ENCODE measurements at regions not wholly inside any gene's neighbourhood (a gene's known extent, or its start where the extent isn't known, plus 50 kb on each side); places are given as distances from the start of the nearest gene placed in this dataset.

DNA sequence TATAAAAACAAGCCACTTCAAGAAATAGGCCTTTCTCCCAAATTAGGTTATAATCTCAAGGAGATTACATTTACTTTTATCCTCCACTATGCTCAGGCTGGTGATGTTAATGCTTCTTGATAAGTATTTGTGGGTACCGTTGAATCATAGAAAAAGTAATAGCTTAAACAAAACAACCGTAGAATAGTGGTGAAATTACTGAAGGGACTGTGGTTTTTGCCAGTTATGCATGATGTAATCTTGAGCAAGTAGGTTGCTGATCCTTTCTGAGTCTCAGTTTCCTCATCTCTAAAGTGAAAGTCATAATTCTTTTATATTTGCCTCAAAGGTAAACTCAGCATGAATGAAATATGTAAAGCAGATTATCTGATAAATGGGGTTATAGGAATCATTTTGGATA, 187.3 kb upstream of the JAG1 start:
- Mint-ChIP-seq H3K27me3 (no peaks in the 10 kb centered on the region), H3K9me3 (peaks cover 17 to 18% of the 10 kb centered on the region in 2 donors), H3K27ac (no peak overlapping the region), H3K4me1 (no peaks in the 10 kb centered on the region), H3K4me3 (no peak overlapping the region)
- DNase-seq (no peak), ATAC-seq (peak; percentile 53)

DNA sequence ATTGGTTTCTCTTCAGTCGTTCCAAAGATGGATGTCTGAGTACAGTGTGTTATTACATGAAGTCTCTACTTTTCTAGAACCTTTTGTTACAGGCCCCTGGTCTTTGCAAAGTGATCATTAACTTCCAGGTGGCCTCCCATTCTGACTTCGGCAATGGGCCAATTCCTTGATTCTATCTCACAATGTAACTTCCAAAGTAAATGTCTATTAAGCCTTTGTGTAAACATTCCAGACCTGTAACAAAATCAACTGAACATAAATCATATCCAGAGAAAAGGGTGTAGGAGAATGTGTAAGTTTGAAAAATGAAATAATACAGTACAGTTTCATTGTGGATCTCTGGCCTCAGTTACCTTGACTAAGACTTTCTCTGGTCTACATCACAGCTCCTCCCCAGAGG, 187.8 kb upstream of the JAG1 start:
- H3K4me3 Mint-ChIP-seq = no peak overlapping the region
- DNase-seq (no peak), ATAC-seq (no peak)
- H3K4me1 Mint-ChIP-seq = no peaks in the 10 kb centered on the region
- H3K27ac Mint-ChIP-seq = no peak overlapping the region
- H3K9me3 Mint-ChIP-seq = peaks cover 13 to 17% of the 10 kb centered on the region in 2 donors
- no peaks in the 10 kb centered on the region for H3K27me3 Mint-ChIP-seq

DNA sequence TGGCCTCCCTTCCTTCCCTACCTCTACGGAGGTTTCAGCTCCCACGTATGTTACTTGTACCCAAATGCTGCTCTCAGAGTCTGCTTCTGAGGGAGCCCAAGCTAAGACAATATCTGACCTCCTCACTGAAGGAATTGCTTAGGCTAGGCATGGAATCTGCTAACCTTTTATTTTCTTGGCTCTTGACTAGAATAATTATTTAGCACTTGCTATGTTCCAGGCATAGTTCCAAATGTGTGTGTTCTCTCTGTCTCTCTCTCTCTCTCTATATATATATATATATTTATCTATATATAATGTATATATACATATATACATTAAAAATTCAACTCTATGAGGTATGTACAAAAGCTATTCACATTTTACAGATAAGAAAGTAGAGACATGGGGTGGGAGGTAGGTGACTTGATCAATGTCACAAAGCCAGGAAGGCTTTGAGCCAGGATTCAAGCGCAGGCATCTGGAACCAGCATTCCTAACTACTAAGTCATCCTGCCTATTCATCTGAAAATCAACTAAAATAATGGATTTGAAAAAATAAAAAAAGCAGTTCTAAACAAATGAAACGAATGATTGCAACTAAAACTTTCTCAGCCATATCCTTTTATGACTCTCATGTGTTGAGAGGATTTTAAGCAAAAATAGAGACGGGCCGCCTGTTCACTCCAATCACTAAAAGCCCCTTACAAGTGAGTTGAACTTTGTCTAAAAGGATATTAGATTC, 189.7 kb upstream of the JAG1 start:
- Mint-ChIP-seq H3K27me3 (no peaks in the 10 kb centered on the region), H3K4me3 (no peak overlapping the region), H3K27ac (no peak overlapping the region), H3K9me3 (peaks cover 13 to 17% of the 10 kb centered on the region in 2 donors), H3K4me1 (no peaks in the 10 kb centered on the region)
- no peak for ATAC-seq
- no peak for DNase-seq

DNA sequence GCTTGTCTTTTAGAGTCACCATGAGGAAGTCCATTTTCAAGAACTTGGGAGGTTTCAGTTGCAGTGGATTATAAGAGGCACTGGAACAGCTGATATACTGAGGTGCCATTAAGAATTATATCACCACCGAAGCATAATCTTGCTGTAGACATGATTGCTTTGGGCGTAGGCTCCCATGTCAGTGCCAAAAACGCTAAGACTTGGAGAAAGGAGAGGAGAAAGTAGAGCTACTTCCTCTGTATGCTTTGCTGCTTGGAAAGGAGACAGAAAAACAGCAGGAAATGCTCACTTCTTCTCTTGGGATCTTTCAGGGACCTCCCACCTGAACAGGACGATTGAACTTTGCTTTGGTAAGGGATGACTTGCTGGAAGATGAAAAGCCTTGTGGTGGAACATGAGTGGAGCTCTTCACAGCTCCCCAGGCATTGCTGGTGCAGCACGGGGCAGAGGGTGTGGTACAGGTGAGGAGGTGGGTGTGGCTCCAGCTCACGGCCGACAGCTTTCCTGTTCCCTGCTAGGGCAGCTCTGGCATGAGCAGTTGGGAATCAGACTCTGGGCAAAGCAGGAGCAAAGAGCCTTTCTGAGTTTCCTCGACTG, 190.4 kb upstream of the JAG1 start:
- H3K4me3 Mint-ChIP-seq = no peak overlapping the region
- no peaks in the 10 kb centered on the region for H3K27me3 Mint-ChIP-seq
- ATAC-seq = no peak
- H3K27ac Mint-ChIP-seq = no peak overlapping the region
- no peak for DNase-seq
- H3K9me3 Mint-ChIP-seq = peaks cover 13 to 17% of the 10 kb centered on the region in 2 donors
- no peaks in the 10 kb centered on the region for H3K4me1 Mint-ChIP-seq

DNA sequence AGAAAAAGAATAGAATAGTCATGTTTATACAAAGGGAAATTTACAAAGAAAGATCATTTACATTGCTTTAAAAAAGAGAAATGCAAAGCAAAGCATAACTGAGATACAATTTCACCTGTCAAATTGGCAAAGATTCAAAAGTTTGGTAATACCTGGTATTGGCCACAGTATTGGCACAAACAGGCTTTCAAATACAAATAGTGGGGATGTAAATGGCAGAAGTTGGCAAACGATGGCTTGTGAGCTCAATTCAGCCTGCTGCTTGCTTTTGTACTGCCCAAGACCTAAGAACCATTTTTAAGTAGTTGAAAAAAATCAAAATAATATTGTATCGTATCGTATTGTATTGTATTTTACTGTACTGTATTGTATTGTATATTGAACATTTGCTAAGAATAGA, 194.5 kb upstream of the JAG1 start:
- DNase-seq (no peak), ATAC-seq (no peak)
- Mint-ChIP-seq H3K27ac (no peak overlapping the region), H3K4me1 (no peaks in the 10 kb centered on the region), H3K27me3 (no peaks in the 10 kb centered on the region), H3K4me3 (no peak overlapping the region), H3K9me3 (peaks cover 0 to 6% of the 10 kb centered on the region in 2 donors)

DNA sequence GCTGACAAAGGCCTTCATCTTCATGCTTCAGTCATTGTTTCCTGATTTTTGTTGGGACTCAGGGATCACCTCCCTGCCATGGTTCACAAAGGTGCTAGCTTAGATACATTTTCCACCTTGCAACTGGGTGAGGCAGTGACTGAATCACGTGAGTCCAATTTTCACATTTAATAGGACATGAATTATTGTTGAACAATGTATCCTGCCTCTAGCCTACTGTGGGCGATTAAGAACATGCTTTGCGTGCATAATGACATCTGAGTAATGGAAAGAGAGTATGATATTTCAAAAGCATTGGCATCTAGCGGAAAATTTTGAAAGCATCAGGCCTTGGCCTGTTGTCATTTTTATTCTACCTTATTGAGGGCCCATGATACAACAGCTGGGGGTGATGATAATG, 199.2 kb upstream of the JAG1 start:
- H3K4me1 Mint-ChIP-seq = no peaks in the 10 kb centered on the region
- H3K27ac Mint-ChIP-seq = no peak overlapping the region
- no peaks in the 10 kb centered on the region for H3K27me3 Mint-ChIP-seq
- H3K9me3 Mint-ChIP-seq = peaks cover 4 to 7% of the 10 kb centered on the region in 2 donors
- DNase-seq = no peak
- H3K4me3 Mint-ChIP-seq = no peak overlapping the region
- no peak for ATAC-seq

DNA sequence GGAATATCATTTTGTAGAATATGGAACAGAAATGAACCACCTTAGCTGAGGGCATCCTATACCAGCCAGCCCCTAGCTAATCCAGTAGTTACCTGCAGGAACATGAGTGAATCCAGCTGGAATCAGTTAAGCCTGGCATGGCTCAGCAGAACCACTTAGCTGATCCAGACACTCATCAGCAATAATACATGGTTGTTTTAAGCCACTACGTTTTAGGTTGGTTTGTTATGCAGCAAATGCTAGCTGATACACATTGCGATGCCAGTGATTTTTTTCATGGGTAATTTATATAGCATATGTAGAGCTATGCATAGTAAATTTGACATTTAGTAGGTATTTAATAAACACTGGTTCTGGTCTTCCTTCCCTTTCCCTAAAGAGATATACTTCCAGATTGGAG, 201.9 kb upstream of the JAG1 start:
- H3K27me3 Mint-ChIP-seq = no peaks in the 10 kb centered on the region
- no peaks in the 10 kb centered on the region for H3K4me1 Mint-ChIP-seq
- H3K4me3 Mint-ChIP-seq = no peak overlapping the region
- H3K27ac Mint-ChIP-seq = no peak overlapping the region
- no peak for DNase-seq
- ATAC-seq = no peak
- peaks cover 4 to 7% of the 10 kb centered on the region in 2 donors for H3K9me3 Mint-ChIP-seq

DNA sequence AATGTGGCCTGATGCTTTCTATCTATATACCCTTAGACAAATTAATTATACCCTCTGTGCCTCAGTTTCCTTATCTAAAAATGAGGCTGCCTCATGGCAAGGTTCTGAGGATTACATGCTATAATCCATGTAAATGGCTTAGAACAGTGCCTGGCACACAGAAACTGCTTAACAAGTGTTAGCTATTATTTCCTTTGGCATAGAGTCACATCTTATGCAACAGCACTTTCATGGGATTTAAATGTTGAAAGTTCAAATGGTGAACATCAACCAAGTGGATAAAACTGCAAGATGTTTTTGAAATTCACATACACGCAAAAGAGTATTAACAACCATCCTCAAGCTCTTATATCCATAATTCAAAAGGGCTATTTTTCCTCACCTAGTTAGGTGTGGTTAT, 202.8 kb upstream of the JAG1 start:
- Mint-ChIP-seq H3K9me3 (peaks cover 4 to 7% of the 10 kb centered on the region in 2 donors), H3K27me3 (no peaks in the 10 kb centered on the region), H3K27ac (no peak overlapping the region), H3K4me3 (no peak overlapping the region), H3K4me1 (no peaks in the 10 kb centered on the region)
- DNase-seq = no peak
- ATAC-seq = no peak

DNA sequence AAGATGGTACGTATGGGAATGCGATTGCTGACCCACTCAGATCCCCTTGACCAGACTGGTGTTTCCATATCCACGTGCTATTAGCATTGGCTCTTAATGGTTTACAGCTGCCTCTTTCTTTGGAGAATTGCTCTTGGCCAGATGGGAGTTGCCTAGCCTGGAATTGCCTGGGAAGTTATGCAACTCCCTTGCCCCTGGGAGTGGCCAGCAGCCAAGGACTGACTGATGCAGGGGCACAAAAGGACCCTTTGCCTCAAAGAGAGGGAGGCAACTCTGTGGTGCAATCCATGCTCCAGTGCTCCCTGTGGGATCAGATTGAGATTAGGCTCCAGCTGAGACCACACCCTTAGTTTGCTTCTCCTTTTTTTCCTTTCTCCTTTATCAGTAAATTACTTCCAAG, 203.5 kb upstream of the JAG1 start:
- ATAC-seq (no peak), DNase-seq (no peak)
- Mint-ChIP-seq H3K27ac (no peak overlapping the region), H3K4me1 (no peaks in the 10 kb centered on the region), H3K27me3 (no peaks in the 10 kb centered on the region), H3K4me3 (no peak overlapping the region), H3K9me3 (peaks cover 4 to 7% of the 10 kb centered on the region in 2 donors)

DNA sequence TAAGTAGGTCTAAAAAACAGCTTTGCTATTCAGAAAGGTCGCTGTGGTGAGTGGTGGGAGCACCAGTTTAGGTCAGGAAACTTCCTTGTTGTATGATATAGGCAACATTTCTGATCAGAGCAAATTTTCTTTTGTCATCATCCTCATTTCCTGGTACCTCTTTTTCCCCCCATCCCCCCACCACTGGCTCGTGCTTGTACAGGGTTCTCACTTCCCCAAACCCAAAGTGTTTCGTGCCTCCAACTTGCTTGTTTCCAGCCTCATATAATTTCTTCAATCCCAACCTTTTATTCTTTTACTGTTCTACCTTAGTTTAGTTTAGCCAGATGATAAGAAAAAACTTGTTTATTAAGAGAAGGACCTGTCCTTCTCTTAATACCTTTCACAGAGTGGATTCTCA, 209.4 kb upstream of the JAG1 start:
- no peak for ATAC-seq
- H3K27me3 Mint-ChIP-seq = no peaks in the 10 kb centered on the region
- no peak for DNase-seq
- no peaks in the 10 kb centered on the region for H3K4me1 Mint-ChIP-seq
- no peak overlapping the region for H3K4me3 Mint-ChIP-seq
- no peak overlapping the region for H3K27ac Mint-ChIP-seq
- H3K9me3 Mint-ChIP-seq = peaks cover 11 to 20% of the 10 kb centered on the region in 2 donors

DNA sequence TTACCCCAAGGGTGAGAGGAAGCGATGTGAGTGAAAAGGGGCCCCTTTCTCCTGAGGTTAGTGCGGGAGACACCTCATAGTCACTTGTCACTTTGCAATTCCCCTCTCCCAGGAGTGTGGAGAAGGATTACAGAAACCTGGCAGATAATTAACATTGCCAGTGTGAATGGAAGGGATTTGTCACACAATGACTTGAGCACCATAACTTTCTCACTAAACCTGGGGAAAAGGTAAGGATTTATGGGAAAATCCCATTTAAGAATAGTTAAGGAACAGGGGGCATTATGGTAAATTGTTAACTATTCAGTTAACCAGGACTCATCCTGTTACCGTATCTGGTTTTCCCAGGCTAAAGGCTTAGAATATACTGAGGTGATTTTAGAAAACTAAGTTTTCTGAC, 219.5 kb upstream of the JAG1 start:
- ATAC-seq = no peak
- Mint-ChIP-seq H3K27me3 (no peaks in the 10 kb centered on the region), H3K27ac (no peak overlapping the region)

DNA sequence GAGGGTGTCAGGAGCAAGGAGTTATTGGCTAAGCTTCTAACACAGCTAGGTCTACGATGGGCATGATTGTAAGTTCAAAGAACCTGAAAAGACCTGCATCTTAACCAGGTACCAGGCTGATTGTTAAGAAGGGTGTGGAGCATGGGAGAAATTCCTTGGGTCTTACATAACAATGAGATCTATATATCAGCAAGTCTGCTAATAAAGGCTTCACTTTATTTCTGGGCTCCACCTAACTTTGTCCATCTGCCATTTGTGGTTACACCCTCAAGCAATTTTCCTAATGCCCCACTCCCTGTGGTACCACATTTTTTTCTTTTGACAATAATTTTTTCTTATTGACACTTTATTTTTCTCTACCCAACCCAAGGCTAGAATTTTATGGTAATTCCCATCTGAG, 223.5 kb upstream of the JAG1 start:
- no peak for ATAC-seq
- Mint-ChIP-seq H3K4me3 (no peak overlapping the region), H3K4me1 (no peaks in the 10 kb centered on the region)

More for the DNA sequence above, 219.5 kb upstream of the JAG1 start:
- no peak for DNase-seq
- H3K9me3 Mint-ChIP-seq = peaks cover 14 to 23% of the 10 kb centered on the region in 2 donors
- no peak overlapping the region for H3K4me3 Mint-ChIP-seq
- no peaks in the 10 kb centered on the region for H3K4me1 Mint-ChIP-seq

DNA sequence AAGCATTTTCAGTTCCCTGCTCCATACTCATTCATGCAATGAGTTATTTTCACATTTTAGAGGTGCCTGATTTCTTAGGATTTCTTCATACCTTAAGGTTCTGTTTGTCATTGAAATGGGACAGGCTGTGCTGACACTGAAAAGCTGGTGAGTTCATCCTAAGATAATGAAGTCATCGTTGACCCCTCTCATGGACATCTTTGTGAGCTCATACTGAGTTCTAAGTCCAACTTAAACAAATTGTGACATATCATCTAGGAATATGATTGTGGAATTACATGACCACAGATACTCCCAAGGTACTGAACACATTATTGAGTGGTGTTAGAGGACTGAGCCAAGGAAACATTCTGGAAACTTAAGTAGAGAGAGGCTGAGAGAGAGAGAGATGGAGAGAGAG, 224.8 kb upstream of the JAG1 start:
- Mint-ChIP-seq H3K27me3 (no peaks in the 10 kb centered on the region), H3K9me3 (peaks cover 4 to 12% of the 10 kb centered on the region in 2 donors), H3K4me1 (no peaks in the 10 kb centered on the region), H3K4me3 (no peak overlapping the region), H3K27ac (no peak overlapping the region)
- no peak for DNase-seq
- no peak for ATAC-seq

More for the DNA sequence above, 223.5 kb upstream of the JAG1 start:
- H3K27me3 Mint-ChIP-seq = no peaks in the 10 kb centered on the region
- peaks cover 4 to 12% of the 10 kb centered on the region in 2 donors for H3K9me3 Mint-ChIP-seq
- no peak overlapping the region for H3K27ac Mint-ChIP-seq
- DNase-seq = no peak

DNA sequence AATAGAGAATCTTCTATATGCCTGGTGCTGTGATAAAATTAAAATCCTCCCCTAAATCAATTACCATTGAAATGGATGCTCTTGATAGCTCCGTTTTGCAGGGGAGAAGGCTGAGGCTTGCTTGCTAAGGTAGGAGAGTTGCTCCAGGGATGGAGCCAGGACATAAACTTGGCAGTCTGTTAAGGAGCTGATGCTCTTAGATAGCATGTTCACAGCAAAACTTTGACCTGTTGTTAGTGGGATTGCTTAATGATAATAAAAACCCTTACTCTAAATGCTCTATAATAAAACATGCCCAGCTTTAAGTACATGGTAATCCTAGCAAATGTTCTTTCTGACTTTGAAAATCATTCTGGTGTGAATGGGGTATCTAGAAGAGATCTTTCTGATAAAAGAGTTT, 228.4 kb upstream of the JAG1 start:
- no peak overlapping the region for H3K4me3 Mint-ChIP-seq
- H3K27ac Mint-ChIP-seq = peak overlapping the region in 1 of 2 donors; percentile 12
- no peaks in the 10 kb centered on the region for H3K4me1 Mint-ChIP-seq
- no peaks in the 10 kb centered on the region for H3K9me3 Mint-ChIP-seq
- no peak for ATAC-seq
- DNase-seq = no peak
- H3K27me3 Mint-ChIP-seq = no peaks in the 10 kb centered on the region

DNA sequence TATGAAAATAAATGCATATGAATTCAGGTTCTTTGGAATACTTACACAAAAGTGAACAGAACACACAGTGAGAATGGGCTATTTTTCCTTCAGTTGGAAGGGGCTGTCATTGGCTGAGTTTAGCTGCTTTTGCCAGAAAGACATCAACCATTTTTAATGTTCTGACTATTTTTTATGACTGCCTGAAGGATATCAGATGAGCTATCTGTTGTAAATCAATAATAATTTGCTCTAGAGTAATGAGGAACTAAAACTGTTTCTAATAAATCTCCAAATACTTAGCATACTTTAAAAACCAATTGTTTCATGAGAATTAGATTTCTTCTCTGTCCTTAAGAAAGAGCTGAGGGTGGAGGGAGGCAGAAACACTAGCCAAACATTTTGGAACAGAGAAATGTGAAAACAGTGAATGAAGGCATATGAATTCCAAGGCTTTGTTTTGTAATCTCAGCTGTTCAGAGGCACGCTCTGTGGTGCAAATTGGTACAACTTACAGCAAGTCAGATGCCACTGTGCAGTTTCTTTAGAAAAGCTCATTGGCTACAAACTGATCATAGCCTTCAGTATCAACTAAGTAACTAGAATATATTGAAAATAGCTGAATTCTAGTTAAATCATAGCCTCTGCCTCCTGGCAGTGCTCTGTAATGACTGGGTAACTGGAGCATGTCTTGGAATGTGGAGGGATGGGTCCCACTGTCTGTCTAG, 228.9 kb upstream of the JAG1 start:
- H3K4me3 Mint-ChIP-seq = no peak overlapping the region
- DNase-seq (no peak), ATAC-seq (no peak)
- H3K27me3 Mint-ChIP-seq = no peaks in the 10 kb centered on the region
- H3K4me1 Mint-ChIP-seq = no peaks in the 10 kb centered on the region
- no peaks in the 10 kb centered on the region for H3K9me3 Mint-ChIP-seq
- H3K27ac Mint-ChIP-seq = no peak overlapping the region

DNA sequence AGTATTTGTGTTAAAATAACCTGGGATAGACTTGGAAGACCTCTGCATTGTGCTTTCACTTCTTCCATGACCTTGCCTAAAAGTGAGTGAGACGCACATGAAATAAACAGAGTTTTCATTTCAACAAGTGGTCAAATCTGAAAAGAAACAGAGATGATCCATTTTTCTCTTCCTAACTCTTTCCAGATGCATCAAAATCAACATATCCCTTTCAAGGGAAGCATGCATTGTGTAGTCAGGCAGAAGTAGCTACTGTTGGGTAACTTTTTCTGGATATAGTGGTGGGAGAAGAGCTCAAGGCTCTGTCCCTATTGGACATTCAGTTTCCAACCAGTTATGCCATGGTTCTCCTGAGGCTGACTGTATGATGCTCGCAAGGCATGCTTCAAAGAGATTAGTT, 233.0 kb upstream of the JAG1 start:
- Mint-ChIP-seq H3K9me3 (peaks cover 0 to 7% of the 10 kb centered on the region in 2 donors), H3K27me3 (peaks cover 7% of the 10 kb centered on the region), H3K4me1 (no peaks in the 10 kb centered on the region), H3K4me3 (no peak overlapping the region), H3K27ac (no peak overlapping the region)
- DNase-seq (no peak), ATAC-seq (no peak)

Data from stimulated activated naive CD8-positive, alpha-beta T cell treated with anti-CD3 and anti-CD28 coated beads, Interleukin-15, amount 100 ng/mL, for 72 hours (primary cell).